Left renal pelvis (tissue), 4 donors: ENCODE measurements at regions not wholly inside any gene's neighbourhood (a gene's known extent, or its start where the extent isn't known, plus 50 kb on each side); places are given as distances from the start of the nearest gene placed in this dataset.

Source experiments
- DNase-seq, 4 donors: peaks; one replicate each; pipeline ENCODE4 v3.0.0-alpha.2; 2013; ENCODE audit warnings: low read depth in 4 of 4, low spot score in 3 of 4

- no peak for DNase-seq
These were observed 50.5 kb upstream of the ADGRG2 start for GRCh38 chrX:19172741-19173140.

GRCh38 chrX:19174401-19175025 is 52.2 kb upstream of the ADGRG2 start:
- DNase-seq, result no peak

- DNase-seq, result no peak
These were observed 54.8 kb upstream of the ADGRG2 start for GRCh38 chrX:19176901-19177630.

- DNase-seq, result peak in 2 of 4 donors; percentile 22 to 50
These were observed 55.5 kb upstream of the ADGRG2 start for GRCh38 chrX:19177721-19178120.

- no peak for DNase-seq
These were observed 56.1 kb upstream of the ADGRG2 start for GRCh38 chrX:19178402-19178801.

GRCh38 chrX:19179389-19179788 is 57.1 kb upstream of the ADGRG2 start:
- no peak for DNase-seq

- no peak for DNase-seq
These were observed 59.1 kb upstream of the ADGRG2 start for GRCh38 chrX:19181345-19181744.

GRCh38 chrX:19182785-19183184 is 60.5 kb upstream of the ADGRG2 start:
- no peak for DNase-seq

- no peak for DNase-seq
These were observed 61.7 kb upstream of the ADGRG2 start for GRCh38 chrX:19183761-19184477.

GRCh38 chrX:19188566-19188965 is 66.3 kb upstream of the ADGRG2 start:
- DNase-seq, result no peak

- no peak for DNase-seq
These were observed 68.6 kb upstream of the ADGRG2 start for GRCh38 chrX:19190902-19191301.

- no peak for DNase-seq
These were observed 71.3 kb upstream of the ADGRG2 start for GRCh38 chrX:19193565-19193964.

- no peak for DNase-seq
These were observed 72.3 kb upstream of the ADGRG2 start for GRCh38 chrX:19194285-19195242.

GRCh38 chrX:19195243-19195610 is 73.0 kb upstream of the ADGRG2 start:
- no peak for DNase-seq

GRCh38 chrX:19198473-19198872 is 76.2 kb upstream of the ADGRG2 start:
- no peak for DNase-seq

GRCh38 chrX:19202171-19202570 is 79.9 kb upstream of the ADGRG2 start:
- no peak for DNase-seq

- DNase-seq, result no peak
These were observed 82.4 kb upstream of the ADGRG2 start for GRCh38 chrX:19204636-19205035.

GRCh38 chrX:19212037-19212436 is 89.8 kb upstream of the ADGRG2 start:
- DNase-seq, result no peak

- no peak for DNase-seq
These were observed 91.4 kb upstream of the ADGRG2 start for GRCh38 chrX:19213610-19214152.

GRCh38 chrX:19214311-19214710 is 92.0 kb upstream of the ADGRG2 start:
- peak in 1 of 4 donors; percentile 12 for DNase-seq
